GM18907 (cell line): ENCODE measurements at regions not wholly inside any gene's neighbourhood (a gene's known extent, or its start where the extent isn't known, plus 50 kb on each side); places are given as distances from the start of the nearest gene placed in this dataset.
A peak's percentile ranks its signal among the peaks of the same experiment; 100 is the strongest.

Source experiments
- ATAC-seq: cut with Tn5 transposase; IDR thresholded peaks from one replicate; pipeline ENCODE4 v1.9.1; 2021; ENCODE audit warnings: mild to moderate bottlenecking, moderate library complexity; ENCODE audit not compliant: unreplicated experiment

- no peak for ATAC-seq
Measured at GRCh38 chr1:221184131-221184794, 305.0 kb downstream of the HLX start.

DNA sequence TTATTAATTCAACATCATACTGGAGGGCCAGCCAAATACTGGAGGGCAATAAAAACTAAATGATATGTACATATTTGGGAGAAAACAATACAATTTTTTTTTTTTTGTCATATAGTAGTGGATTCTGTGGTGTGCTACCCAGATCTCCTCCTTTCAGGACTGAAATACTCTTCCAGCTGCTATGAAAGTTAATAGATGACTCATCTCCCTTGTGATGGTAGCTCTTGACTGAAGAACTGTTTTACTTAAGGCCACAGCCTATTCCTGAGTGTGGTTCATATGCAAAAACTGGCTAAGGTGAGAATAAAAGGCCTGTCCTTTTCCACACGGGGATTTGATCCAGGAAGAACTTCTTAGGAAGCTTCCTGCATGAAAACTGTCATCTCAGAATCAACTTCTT lies 307.9 kb downstream of the HLX start:
- ATAC-seq, result no peak

GRCh38 chr1:221188458-221188857 lies 309.2 kb downstream of the HLX start:
- ATAC-seq, result no peak

GRCh38 chr1:221190249-221190648 lies 311.0 kb downstream of the HLX start:
- ATAC-seq, result no peak

DNA sequence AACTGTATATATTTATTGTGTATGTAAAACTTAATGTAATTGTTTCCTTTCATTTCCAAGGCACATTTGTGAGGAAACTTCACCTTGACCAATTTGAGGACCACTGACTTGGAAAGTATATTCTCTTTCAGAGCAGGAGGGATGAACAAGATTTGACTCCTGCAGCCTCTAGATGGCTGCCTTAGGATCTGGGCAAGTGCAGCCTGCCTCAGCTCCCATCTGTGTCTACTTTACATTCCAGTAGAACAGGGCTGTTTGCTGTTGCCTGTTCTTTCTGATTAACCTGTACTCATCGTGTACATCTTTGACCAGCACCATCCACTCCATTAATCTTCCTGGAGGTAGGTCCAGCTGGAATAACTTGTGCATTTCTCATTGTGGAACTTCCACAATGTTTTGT lies 312.8 kb downstream of the HLX start:
- no peak for ATAC-seq

- ATAC-seq, result no peak
Measured at GRCh38 chr1:221200464-221200863, 321.2 kb downstream of the HLX start.

DNA sequence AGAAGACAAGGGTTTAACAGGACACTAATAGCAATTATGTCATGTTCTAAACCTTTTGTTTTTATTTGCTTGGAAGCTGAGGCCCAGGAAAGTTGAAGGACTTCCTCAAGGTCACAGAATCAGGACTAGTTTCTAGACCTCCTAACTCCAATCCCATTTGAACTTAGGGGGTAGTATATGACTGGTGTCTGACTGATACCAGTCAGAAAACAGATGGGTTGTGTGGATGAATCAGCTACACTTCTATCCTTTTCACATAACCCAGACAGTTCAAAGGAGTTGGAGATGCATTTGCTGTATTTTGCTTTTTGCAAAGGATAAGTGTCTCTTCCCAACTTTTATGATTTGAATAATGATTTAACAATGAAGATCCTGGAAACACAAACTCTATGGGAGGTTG lies 322.5 kb downstream of the HLX start:
- no peak for ATAC-seq

GRCh38 chr1:221203224-221204054 lies 324.2 kb downstream of the HLX start:
- ATAC-seq, result peak; percentile 77

DNA sequence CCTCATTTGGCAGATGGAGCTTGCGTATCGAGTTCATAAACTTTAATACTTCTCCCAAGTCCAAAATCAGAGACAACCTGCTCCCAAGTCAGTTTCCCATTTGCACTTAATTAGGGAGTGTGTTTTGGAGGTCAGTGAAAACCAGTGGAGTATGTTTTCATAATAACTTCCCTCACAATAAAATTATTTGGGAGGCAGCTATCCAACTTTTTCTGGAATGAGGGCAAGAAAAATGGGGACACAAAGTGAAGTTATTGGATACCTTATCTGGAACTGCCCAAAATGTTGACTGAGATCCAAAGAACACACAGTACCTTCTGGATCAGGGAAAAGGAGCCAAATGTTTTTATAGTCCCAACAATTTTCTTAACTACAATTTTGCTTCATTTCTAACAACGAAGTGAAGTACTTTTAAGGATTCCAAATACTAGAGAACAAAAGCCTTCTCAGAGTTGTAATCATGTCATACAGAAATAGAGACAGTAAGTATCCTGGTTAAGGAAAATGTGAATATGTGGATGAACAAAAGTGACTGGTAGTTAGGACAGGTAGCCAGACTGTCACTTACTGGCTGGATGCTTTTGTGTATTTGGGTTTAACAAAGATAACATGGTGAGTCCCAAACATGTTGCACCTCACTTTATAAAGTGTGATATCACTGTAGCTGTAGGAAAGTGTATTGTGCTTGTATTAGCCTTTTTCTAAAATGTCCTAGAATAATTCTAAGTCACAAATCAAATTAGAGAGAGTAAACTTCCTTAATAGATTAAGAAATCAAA lies 325.0 kb downstream of the HLX start:
- no peak for ATAC-seq

- no peak for ATAC-seq
Measured at GRCh38 chr1:221206076-221206475, 326.8 kb downstream of the HLX start.

DNA sequence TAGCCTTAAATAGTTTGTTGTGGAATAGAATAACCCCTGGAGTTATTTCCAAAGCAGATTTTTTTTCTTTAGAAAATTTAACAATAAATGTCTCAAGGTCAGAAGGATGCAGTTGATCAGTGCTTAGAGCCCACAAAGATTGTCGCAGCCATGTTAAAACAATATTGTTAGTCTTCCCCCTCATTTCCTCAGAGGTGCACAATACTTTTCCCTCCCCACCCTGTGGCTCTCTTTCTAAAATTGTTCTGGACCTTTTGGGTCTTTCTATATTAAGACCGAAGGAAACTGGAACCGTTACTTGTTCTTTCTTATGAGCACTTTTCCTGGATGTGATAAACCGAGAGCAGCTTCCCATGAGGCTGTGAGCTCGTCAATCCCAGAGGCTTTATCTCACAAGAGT lies 333.7 kb downstream of the HLX start:
- ATAC-seq, result no peak

DNA sequence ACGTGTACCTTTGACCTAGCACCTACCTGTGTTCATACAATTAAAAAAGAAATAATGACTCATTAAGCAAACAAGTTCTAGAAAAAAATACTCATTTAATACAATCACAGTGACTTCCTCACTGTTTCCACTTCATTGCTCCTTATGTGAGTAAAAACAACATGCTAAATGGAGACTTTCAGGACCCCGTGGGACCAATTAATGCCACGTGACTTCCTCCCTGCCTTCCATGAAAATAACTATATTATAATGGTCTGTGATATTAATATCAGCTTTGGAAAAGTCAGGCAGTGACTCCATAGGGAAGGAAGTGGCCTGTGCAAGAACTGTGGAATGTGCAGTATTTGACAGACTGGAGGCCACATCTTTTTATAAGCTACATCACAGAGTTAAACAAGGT lies 337.8 kb downstream of the HLX start:
- ATAC-seq, result no peak

DNA sequence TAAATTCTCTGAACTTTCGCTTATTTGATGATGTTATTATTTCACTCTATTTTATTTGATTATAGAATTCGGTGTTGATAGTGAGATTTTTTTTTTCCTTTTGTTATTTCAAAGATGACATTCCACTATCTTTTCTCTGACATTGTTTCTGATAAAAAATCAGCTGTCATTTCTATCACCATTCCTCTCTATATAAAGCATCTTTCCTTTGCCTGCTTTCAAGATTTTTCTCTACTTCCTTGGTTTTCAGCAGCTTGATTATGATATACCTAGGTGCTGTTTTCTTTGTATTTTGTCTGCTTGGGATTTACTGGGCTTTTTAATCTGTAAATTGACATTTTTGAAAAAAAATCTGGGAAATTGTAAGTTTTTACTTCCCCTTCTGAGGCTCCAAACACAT lies 344.0 kb downstream of the HLX start:
- ATAC-seq, result no peak

- no peak for ATAC-seq
Measured at GRCh38 chr1:221227460-221227859, 348.2 kb downstream of the HLX start.

- ATAC-seq, result no peak
Measured at GRCh38 chr1:221227872-221228337, 348.7 kb downstream of the HLX start.

DNA sequence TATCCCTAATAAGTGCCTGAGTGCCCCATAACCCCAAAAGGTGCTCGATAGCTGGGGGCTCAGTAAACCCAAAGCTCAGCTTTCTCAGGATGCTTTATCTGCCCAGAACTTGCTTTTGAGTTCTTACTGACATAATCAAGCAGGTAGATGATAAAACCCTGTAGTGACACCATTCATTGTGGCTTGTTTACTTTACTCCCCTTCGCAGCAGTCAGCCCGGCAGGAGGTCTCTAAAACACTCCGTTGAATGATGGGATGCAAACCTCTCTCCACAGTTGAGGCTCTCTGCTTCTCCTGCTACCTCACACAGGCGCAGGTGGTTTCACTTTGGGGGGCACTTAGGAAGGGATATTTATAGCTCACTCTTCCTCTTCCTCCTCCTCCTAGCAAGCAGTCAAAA lies 349.4 kb downstream of the HLX start:
- ATAC-seq, result no peak

- ATAC-seq, result no peak
Measured at GRCh38 chr1:221230605-221231004, 351.4 kb downstream of the HLX start.

- ATAC-seq, result no peak
Measured at GRCh38 chr1:221234791-221235190, 355.5 kb downstream of the HLX start.

DNA sequence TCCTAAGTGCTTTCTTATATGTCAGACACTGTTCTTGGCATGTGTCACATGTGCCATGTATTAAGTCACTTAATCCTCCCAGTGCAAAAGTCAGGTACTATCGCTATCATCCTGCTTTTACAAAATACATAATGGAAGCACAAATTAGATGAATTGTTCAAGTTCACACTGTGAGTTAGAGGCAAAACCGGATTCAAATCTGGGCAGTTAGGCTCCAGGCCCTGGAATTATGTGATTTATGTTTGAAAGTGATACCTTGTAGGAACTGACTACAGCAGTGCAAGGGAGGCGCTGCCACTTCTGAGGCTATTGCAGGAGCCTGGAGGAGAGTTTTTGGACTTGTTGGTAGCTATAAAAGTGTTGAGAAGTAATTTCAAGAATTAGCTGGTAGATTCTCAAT lies 358.3 kb downstream of the HLX start:
- ATAC-seq, result no peak

GRCh38 chr1:221239181-221239580 lies 359.9 kb downstream of the HLX start:
- no peak for ATAC-seq

DNA sequence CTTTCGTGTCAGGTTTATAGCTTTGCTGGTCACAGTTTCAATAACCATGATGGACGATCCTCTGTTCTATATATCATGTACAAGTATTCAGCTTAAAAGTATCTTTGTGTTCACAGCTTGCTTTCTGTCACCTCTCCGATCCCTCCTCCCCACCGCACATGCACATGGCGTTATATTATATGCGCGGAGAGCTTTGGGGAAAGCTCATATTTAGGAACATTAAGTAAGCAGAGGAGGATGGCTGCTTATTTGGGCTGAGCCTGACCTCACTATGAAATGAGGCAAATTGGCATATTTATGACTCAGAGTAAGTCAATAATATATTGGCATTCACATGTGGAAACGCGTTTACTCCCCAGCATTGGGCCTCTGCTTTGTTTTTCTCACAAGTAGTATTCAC lies 360.5 kb downstream of the HLX start:
- no peak for ATAC-seq

DNA sequence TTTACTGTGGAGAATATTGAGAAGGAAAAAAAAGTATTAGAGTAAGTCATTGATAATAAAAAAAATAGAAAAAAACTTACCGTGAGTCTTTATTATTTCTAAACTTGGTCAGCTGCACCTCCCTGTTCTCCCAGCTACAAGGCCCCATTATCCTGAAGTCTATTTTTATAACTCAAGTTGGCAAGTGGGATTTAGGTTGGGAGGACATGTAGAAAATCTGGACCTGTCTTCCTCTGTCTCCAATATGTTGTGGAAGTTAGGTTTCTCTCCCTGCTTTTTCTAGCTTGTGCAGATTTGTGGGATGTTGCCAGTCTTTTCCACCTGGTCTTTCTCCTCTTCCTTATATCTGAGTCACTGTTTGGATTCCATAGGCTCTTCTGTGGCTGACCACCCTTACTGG lies 361.4 kb downstream of the HLX start:
- no peak for ATAC-seq
